Neural progenitor cell (in vitro differentiated cells): ENCODE measurements at regions not wholly inside any gene's neighbourhood (a gene's known extent, or its start where the extent isn't known, plus 50 kb on each side); places are given as distances from the start of the nearest gene placed in this dataset.

Experiments
- EZH2phosphoT487 ChIP-seq: fragments of 200-600 bp; sonication (generic); IDR thresholded peaks from 2 replicates; pipeline ENCODE4 v1.6.1; 2017; ENCODE audit warnings: antibody characterized with exemption
- TF ChIP-seq, protein P1 (sequence below): fragments of 200-600 bp; sonication (generic); IDR thresholded peaks from 2 replicates; pipeline ENCODE4 v1.5.1; 2017; ENCODE audit warnings: antibody characterized with exemption, mild to moderate bottlenecking

- TF ChIP-seq EZH2phosphoT487 = no peak
- TF ChIP-seq, protein P1, sequence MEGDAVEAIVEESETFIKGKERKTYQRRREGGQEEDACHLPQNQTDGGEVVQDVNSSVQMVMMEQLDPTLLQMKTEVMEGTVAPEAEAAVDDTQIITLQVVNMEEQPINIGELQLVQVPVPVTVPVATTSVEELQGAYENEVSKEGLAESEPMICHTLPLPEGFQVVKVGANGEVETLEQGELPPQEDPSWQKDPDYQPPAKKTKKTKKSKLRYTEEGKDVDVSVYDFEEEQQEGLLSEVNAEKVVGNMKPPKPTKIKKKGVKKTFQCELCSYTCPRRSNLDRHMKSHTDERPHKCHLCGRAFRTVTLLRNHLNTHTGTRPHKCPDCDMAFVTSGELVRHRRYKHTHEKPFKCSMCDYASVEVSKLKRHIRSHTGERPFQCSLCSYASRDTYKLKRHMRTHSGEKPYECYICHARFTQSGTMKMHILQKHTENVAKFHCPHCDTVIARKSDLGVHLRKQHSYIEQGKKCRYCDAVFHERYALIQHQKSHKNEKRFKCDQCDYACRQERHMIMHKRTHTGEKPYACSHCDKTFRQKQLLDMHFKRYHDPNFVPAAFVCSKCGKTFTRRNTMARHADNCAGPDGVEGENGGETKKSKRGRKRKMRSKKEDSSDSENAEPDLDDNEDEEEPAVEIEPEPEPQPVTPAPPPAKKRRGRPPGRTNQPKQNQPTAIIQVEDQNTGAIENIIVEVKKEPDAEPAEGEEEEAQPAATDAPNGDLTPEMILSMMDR = no peak
These were observed 79.4 kb upstream of the FNDC3A start for GRCh38 chr13:48896312-48896711.
